ENCODE measurements at regions not wholly inside any gene's neighbourhood (a gene's known extent, or its start where the extent isn't known, plus 50 kb on each side); places are given as distances from the start of the nearest gene placed in this dataset.

DNA sequence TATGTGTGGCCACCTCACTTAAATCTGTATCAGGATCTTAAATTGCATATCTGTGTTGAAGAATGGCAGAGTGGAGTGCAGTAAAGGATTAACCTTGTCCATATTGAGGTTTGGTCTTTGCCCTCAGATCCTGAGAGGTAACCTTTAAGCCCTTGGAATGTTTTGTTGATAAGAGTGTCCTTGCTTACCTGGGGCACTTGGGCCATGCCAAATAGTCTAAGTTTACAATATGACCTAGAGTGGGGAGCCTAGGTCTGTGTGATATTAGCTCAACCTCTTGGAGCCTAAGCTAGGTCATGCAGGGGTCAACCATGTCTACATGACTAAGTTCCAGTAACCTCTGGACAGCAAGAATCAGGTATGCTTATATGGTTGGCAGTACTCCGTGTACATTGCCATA, 792.5 kb downstream of the DIAPH3 start:
- no peaks in the 10 kb centered on the region for H3K9me3 ChIP-seq (ENCODE audit: insufficient read depth, low read depth, low read length)
- H4K8ac ChIP-seq (ENCODE audit: low read depth, low read length), result no peak overlapping the region
- H3K79me2 ChIP-seq (ENCODE audit: control insufficient read depth, insufficient read depth, low read length, poor library complexity), result no peaks in the 10 kb centered on the region
- WGBS (ENCODE audit: extremely low coverage, insufficient coverage, insufficient read length), result no CpG with 5 or more reads among the region's 1 CpG
- no peak for DNase-seq
- no peak overlapping the region for H3K4me3 ChIP-seq (ENCODE audit: low read depth, low read length)
- H2BK12ac ChIP-seq (ENCODE audit: low read length), result no peak overlapping the region
- H3K27ac ChIP-seq (ENCODE audit: low read depth, low read length), result no peak overlapping the region
- no peak overlapping the region for H3K4me2 ChIP-seq (ENCODE audit: low read length)
- peaks cover 3 to 11% of the 10 kb centered on the region in 2 experiments for H3K4me1 ChIP-seq (ENCODE audit: control insufficient read depth in 1 of 2, insufficient read depth in 2 of 2, low read length in 2 of 2)
- H2BK120ac ChIP-seq (ENCODE audit: insufficient read depth, low read length, poor library complexity), result no peak overlapping the region
- no peak overlapping the region for H3K4ac ChIP-seq (ENCODE audit: low read depth, low read length)
- no peak overlapping the region for H4K91ac ChIP-seq (ENCODE audit: low read depth, low read length)
- H3K14ac ChIP-seq (ENCODE audit: low read length), result no peak overlapping the region
- no peak overlapping the region for H2AFZ ChIP-seq (ENCODE audit: insufficient read depth, low read length, poor library complexity)
- no peak overlapping the region for H3K9ac ChIP-seq (ENCODE audit: low read length)
- no peak overlapping the region for H3K23ac ChIP-seq (ENCODE audit: low read length)
- no peaks in the 10 kb centered on the region for H3K36me3 ChIP-seq (ENCODE audit: control insufficient read depth in 1 of 2, insufficient read depth in 2 of 2, low read length in 2 of 2)
- peaks cover 3% of the 10 kb centered on the region for H3K79me1 ChIP-seq (ENCODE audit: low read length)
- no peak overlapping the region for H2BK5ac ChIP-seq (ENCODE audit: low read depth, low read length, poor library complexity)
- H3K18ac ChIP-seq (ENCODE audit: low read length), result no peak overlapping the region
- no peaks in the 10 kb centered on the region for H3K27me3 ChIP-seq (ENCODE audit: insufficient read depth, low read length)
- no peak overlapping the region for H2AK5ac ChIP-seq (ENCODE audit: low read length)
- no peak overlapping the region for H4K12ac ChIP-seq (ENCODE audit: low read depth, low read length)

DNA sequence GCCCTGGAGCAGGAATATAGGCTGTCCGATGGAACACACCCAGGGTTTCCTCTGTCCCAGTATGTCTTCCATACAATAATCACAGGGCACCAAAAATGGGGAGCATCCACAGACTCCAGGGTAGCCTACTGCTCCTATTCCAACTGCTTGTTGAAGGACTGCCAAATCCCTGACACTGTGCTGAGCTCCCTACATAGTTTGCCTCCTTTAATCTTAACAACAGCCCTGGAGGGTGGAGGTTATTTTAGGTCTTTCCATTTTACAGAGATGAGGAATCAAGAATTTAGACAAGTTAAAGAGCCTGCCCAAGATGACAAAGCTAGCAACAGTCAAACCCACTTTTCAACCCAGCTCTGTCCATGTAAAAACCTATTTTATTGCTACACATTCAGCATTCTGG, 790.4 kb downstream of the DIAPH3 start:
- Histone ChIP-seq H3K4me1 (ENCODE audit: control insufficient read depth in 1 of 2, insufficient read depth in 2 of 2, low read length in 2 of 2) (peaks cover 3 to 15% of the 10 kb centered on the region in 2 experiments), H2BK5ac (ENCODE audit: low read depth, low read length, poor library complexity) (no peak overlapping the region), H3K9ac (ENCODE audit: low read length) (no peak overlapping the region), H2BK120ac (ENCODE audit: insufficient read depth, low read length, poor library complexity) (no peak overlapping the region), H4K12ac (ENCODE audit: low read depth, low read length) (no peak overlapping the region), H3K9me3 (ENCODE audit: insufficient read depth, low read depth, low read length) (no peaks in the 10 kb centered on the region), H3K27ac (ENCODE audit: low read depth, low read length) (no peak overlapping the region), H3K27me3 (ENCODE audit: insufficient read depth, low read length) (no peaks in the 10 kb centered on the region), H3K79me2 (ENCODE audit: control insufficient read depth, insufficient read depth, low read length, poor library complexity) (no peaks in the 10 kb centered on the region), H3K4me3 (ENCODE audit: low read depth, low read length) (no peak overlapping the region), H3K4ac (ENCODE audit: low read depth, low read length) (no peak overlapping the region), H4K91ac (ENCODE audit: low read depth, low read length) (no peak overlapping the region), H2AK5ac (ENCODE audit: low read length) (peak overlapping the region; percentile 9), H3K4me2 (ENCODE audit: low read length) (no peak overlapping the region), H3K79me1 (ENCODE audit: low read length) (peaks cover 3% of the 10 kb centered on the region), H3K23ac (ENCODE audit: low read length) (no peak overlapping the region), H3K14ac (ENCODE audit: low read length) (no peak overlapping the region), H2BK12ac (ENCODE audit: low read length) (peak overlapping the region; percentile 61), H3K36me3 (ENCODE audit: control insufficient read depth in 1 of 2, insufficient read depth in 2 of 2, low read length in 2 of 2) (peaks cover 0 to 2% of the 10 kb centered on the region in 2 experiments), H2AFZ (ENCODE audit: insufficient read depth, low read length, poor library complexity) (no peak overlapping the region), H4K8ac (ENCODE audit: low read depth, low read length) (no peak overlapping the region), H3K18ac (ENCODE audit: low read length) (no peak overlapping the region)
- no peak for DNase-seq
- no CpG with 5 or more reads among the region's 1 CpG for WGBS (ENCODE audit: extremely low coverage, insufficient coverage, insufficient read length)

DNA sequence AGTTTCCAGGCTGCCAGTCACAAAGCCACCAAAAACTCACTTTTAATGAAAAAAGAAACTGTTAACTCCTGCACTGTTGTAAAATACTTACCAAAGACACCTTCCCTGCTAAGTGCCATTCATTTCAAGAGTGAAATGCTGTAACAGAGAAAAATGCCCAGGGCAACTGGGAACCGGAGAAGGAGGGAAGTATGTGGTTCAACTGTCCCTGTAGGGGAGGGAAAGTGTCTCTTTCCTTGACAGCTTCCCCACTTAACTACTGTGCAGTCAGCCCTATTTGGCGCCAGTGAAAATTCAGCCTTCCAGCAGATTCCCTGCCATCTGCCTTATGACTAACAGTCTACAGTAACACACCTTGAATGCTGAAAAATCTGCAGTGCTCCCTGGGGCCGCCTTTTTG, 789.0 kb downstream of the DIAPH3 start:
- H4K8ac ChIP-seq (ENCODE audit: low read depth, low read length), result no peak overlapping the region

GRCh38 chr13:59384154-59384553, 779.6 kb downstream of the DIAPH3 start:
- Histone ChIP-seq H2AFZ (ENCODE audit: insufficient read depth, low read length, poor library complexity) (no peak overlapping the region), H4K91ac (ENCODE audit: low read depth, low read length) (no peak overlapping the region), H3K4me3 (ENCODE audit: low read depth, low read length) (no peak overlapping the region), H3K4me2 (ENCODE audit: low read length) (no peak overlapping the region), H3K27me3 (ENCODE audit: insufficient read depth, low read length) (no peaks in the 10 kb centered on the region), H4K8ac (ENCODE audit: low read depth, low read length) (no peak overlapping the region), H4K12ac (ENCODE audit: low read depth, low read length) (no peak overlapping the region), H3K23ac (ENCODE audit: low read length) (no peak overlapping the region), H2AK5ac (ENCODE audit: low read length) (no peak overlapping the region), H3K4ac (ENCODE audit: low read depth, low read length) (no peak overlapping the region), H2BK12ac (ENCODE audit: low read length) (no peak overlapping the region), H3K4me1 (ENCODE audit: control insufficient read depth in 1 of 2, insufficient read depth in 2 of 2, low read length in 2 of 2) (no peaks in the 10 kb centered on the region), H3K9ac (ENCODE audit: low read length) (no peak overlapping the region), H3K36me3 (ENCODE audit: control insufficient read depth in 1 of 2, insufficient read depth in 2 of 2, low read length in 2 of 2) (no peaks in the 10 kb centered on the region), H3K9me3 (ENCODE audit: insufficient read depth, low read depth, low read length) (no peaks in the 10 kb centered on the region), H2BK5ac (ENCODE audit: low read depth, low read length, poor library complexity) (no peak overlapping the region), H3K27ac (ENCODE audit: low read depth, low read length) (no peak overlapping the region), H3K79me1 (ENCODE audit: low read length) (no peaks in the 10 kb centered on the region), H2BK120ac (ENCODE audit: insufficient read depth, low read length, poor library complexity) (no peak overlapping the region), H3K14ac (ENCODE audit: low read length) (no peak overlapping the region), H3K79me2 (ENCODE audit: control insufficient read depth, insufficient read depth, low read length, poor library complexity) (no peaks in the 10 kb centered on the region), H3K18ac (ENCODE audit: low read length) (no peak overlapping the region)
- WGBS (ENCODE audit: extremely low coverage, insufficient coverage, insufficient read length), result no CpG with 5 or more reads among the region's 1 CpG
- no peak for DNase-seq

More for the DNA sequence above, 789.0 kb downstream of the DIAPH3 start:
- no peaks in the 10 kb centered on the region for H3K27me3 ChIP-seq (ENCODE audit: insufficient read depth, low read length)
- no peak overlapping the region for H3K4me3 ChIP-seq (ENCODE audit: low read depth, low read length)
- peaks cover 3% of the 10 kb centered on the region for H3K79me1 ChIP-seq (ENCODE audit: low read length)
- H3K27ac ChIP-seq (ENCODE audit: low read depth, low read length), result peak overlapping the region; percentile 76
- no peak overlapping the region for H2BK120ac ChIP-seq (ENCODE audit: insufficient read depth, low read length, poor library complexity)
- no peak overlapping the region for H2AK5ac ChIP-seq (ENCODE audit: low read length)
- peaks cover 3 to 12% of the 10 kb centered on the region in 2 experiments for H3K4me1 ChIP-seq (ENCODE audit: control insufficient read depth in 1 of 2, insufficient read depth in 2 of 2, low read length in 2 of 2)
- no peak overlapping the region for H3K4ac ChIP-seq (ENCODE audit: low read depth, low read length)
- no peaks in the 10 kb centered on the region for H3K9me3 ChIP-seq (ENCODE audit: insufficient read depth, low read depth, low read length)
- no peak overlapping the region for H3K14ac ChIP-seq (ENCODE audit: low read length)
- no CpG with 5 or more reads among the region's 3 CpGs for WGBS (ENCODE audit: extremely low coverage, insufficient coverage, insufficient read length)
- no peak overlapping the region for H2BK12ac ChIP-seq (ENCODE audit: low read length)
- no peak overlapping the region for H4K91ac ChIP-seq (ENCODE audit: low read depth, low read length)
- no peak overlapping the region for H3K9ac ChIP-seq (ENCODE audit: low read length)
- H3K18ac ChIP-seq (ENCODE audit: low read length), result no peak overlapping the region
- no peak overlapping the region for H3K23ac ChIP-seq (ENCODE audit: low read length)
- DNase-seq, result peak; percentile 2 to 46
- no peak overlapping the region for H2AFZ ChIP-seq (ENCODE audit: insufficient read depth, low read length, poor library complexity)
- H3K4me2 ChIP-seq (ENCODE audit: low read length), result peak overlapping the region; percentile 35
- peaks cover 0 to 2% of the 10 kb centered on the region in 2 experiments for H3K36me3 ChIP-seq (ENCODE audit: control insufficient read depth in 1 of 2, insufficient read depth in 2 of 2, low read length in 2 of 2)
- no peak overlapping the region for H4K12ac ChIP-seq (ENCODE audit: low read depth, low read length)
- H2BK5ac ChIP-seq (ENCODE audit: low read depth, low read length, poor library complexity), result no peak overlapping the region
- no peaks in the 10 kb centered on the region for H3K79me2 ChIP-seq (ENCODE audit: control insufficient read depth, insufficient read depth, low read length, poor library complexity)

All from trophoblast cell (in vitro differentiated cells and primary cell).